ENCODE measurements at regions not wholly inside any gene's neighbourhood (a gene's known extent, or its start where the extent isn't known, plus 50 kb on each side); places are given as distances from the start of the nearest gene placed in this dataset.
"Not testable (repeated sequence)": the region's sequence is repeated elsewhere in the genome, so short reads cannot be mapped to it uniquely, and the experiment has no call there.

GRCh38 chr6:167392631-167393316 is 67.9 kb downstream of the TTLL2 start:
- DNase-seq (ENCODE audit: low spot score): no peak

GRCh38 chr6:167393731-167394130 is 68.8 kb downstream of the TTLL2 start:
- no peak for DNase-seq (ENCODE audit: low spot score)

GRCh38 chr6:167394339-167394738 is 69.5 kb downstream of the TTLL2 start:
- DNase-seq (ENCODE audit: low spot score): no peak

- DNase-seq (ENCODE audit: low spot score): no peak
These were observed 69.9 kb downstream of the TTLL2 start for GRCh38 chr6:167394820-167395219.

GRCh38 chr6:167396068-167396658 is 71.3 kb downstream of the TTLL2 start:
- no peak for DNase-seq (ENCODE audit: low spot score)

- DNase-seq (ENCODE audit: low spot score): no peak
These were observed 72.0 kb downstream of the TTLL2 start for GRCh38 chr6:167396659-167397490.

- DNase-seq (ENCODE audit: low spot score): no peak
These were observed 72.8 kb downstream of the TTLL2 start for GRCh38 chr6:167397712-167398111.

- no peak for DNase-seq (ENCODE audit: low spot score)
These were observed 73.5 kb downstream of the TTLL2 start for GRCh38 chr6:167398214-167399050.

GRCh38 chr6:167399051-167399387 is 74.1 kb downstream of the TTLL2 start:
- no peak for DNase-seq (ENCODE audit: low spot score)

- DNase-seq (ENCODE audit: low spot score): no peak
These were observed 74.7 kb downstream of the TTLL2 start for GRCh38 chr6:167399599-167399998.

GRCh38 chr6:167400482-167401138 is 75.7 kb downstream of the TTLL2 start:
- no peak for DNase-seq (ENCODE audit: low spot score)

GRCh38 chr6:167401525-167402194 is 76.8 kb downstream of the TTLL2 start:
- DNase-seq (ENCODE audit: low spot score): no peak

GRCh38 chr6:167402195-167402686 is 77.4 kb downstream of the TTLL2 start:
- no peak for DNase-seq (ENCODE audit: low spot score)

GRCh38 chr6:167403427-167403826 is 78.5 kb downstream of the TTLL2 start:
- no peak for DNase-seq (ENCODE audit: low spot score)

GRCh38 chr6:167404385-167405049 is 79.6 kb downstream of the TTLL2 start:
- no peak for DNase-seq (ENCODE audit: low spot score)

GRCh38 chr6:167405778-167406532 is 81.1 kb downstream of the TTLL2 start:
- no peak for DNase-seq (ENCODE audit: low spot score)

- not testable (repeated sequence) for DNase-seq (ENCODE audit: low spot score)
These were observed 81.8 kb downstream of the TTLL2 start for GRCh38 chr6:167406533-167407238.

- no peak for DNase-seq (ENCODE audit: low spot score)
These were observed 82.6 kb downstream of the TTLL2 start for GRCh38 chr6:167407239-167408064.

Measured in SK-N-DZ (cell line).